K562 (cell line): ENCODE measurements at regions not wholly inside any gene's neighbourhood (a gene's known extent, or its start where the extent isn't known, plus 50 kb on each side); places are given as distances from the start of the nearest gene placed in this dataset.
A peak's percentile ranks its signal among the peaks of the same experiment; 100 is the strongest.

Source experiments
- ATAC-seq: fragments of 200-7000 bp; cut with Tn5 transposase; 3 replicates; pipeline ENCODE4 v1.9.1; 2020; ENCODE audit warnings: moderate library complexity
- BruUV-seq: library from RNA; stranded (reverse); fragments of 400-500 nt; replicated peaks from 2 replicates; lab custom pipeline; 2021; lab: Mats Ljungman, UMichigan
- CTCF ChIA-PET: fragments of 300-600 bp; formaldehyde crosslinking; extraction: SDS; loops from one replicate; lab custom pipeline; 2021; ENCODE audit warnings: low intra/inter-chr PET ratio; lab: Yijun Ruan, JAX
- POLR2A ChIA-PET: fragments of 300-600, 350-650 bp; sonication (Branson Sonifier 250); formaldehyde crosslinking; extraction: SDS; loops from one replicate; lab custom pipeline; 2021; ENCODE audit warnings: antibody characterized with exemption, inconsistent platforms; lab: Yijun Ruan, JAX
- DNase-seq, 4 experiments: peaks; one replicate each; pipeline versions ENCODE4 v3.0.0 to v3.0.0-alpha.2; 2011 to 2018; ENCODE audit warnings: low spot score in 3 of 4, mixed read lengths in 3 of 4; ENCODE audit errors: extremely low read depth in 1 of 4
- FAIRE-seq: peaks from 2 replicates; lab custom pipeline; 2011; peaks lifted over from hg19 to GRCh38; lab: Jason Lieb, UNC
- H2AFZ ChIP-seq: 2 replicates; pipeline ENCODE4 v1.6.0; 2011; ENCODE audit warnings: low read depth, low read length, control low read depth, inconsistent platforms
- H3K27ac ChIP-seq: fragments of 200-600 bp; 3 replicates; pipeline ENCODE4 v1.8.0; 2011; ENCODE audit warnings: low read depth, mild to moderate bottlenecking, control low read depth, inconsistent platforms, low read length, moderate library complexity, mixed read lengths; ENCODE audit errors: extremely low read depth
- H3K27me3 ChIP-seq, 2 experiments: fragments of 300-600 bp in 1 of 2; 2 replicates in 1 of 2; 3 replicates in 1 of 2; pipeline versions ENCODE4 v1.6.0 to v1.8.0; 2011; ENCODE audit warnings: inconsistent platforms in 2 of 2, low read length in 2 of 2, mild to moderate bottlenecking in 1 of 2, mixed read lengths in 1 of 2, moderate library complexity in 1 of 2; ENCODE audit not compliant: control insufficient read depth in 2 of 2, insufficient read depth in 2 of 2
- H3K36me3 ChIP-seq: fragments of 300-600 bp; 3 replicates; pipeline ENCODE4 v1.8.0; 2011; ENCODE audit warnings: mild to moderate bottlenecking, low read length, inconsistent platforms; ENCODE audit not compliant: control insufficient read depth, insufficient read depth
- H3K4me1 ChIP-seq, 2 experiments: fragments of 200-600 bp in 1 of 2; replicated peaks in 1 of 2; 2 replicates in 1 of 2; 3 replicates in 1 of 2; pipeline versions ENCODE4 v1.5.1 to v1.8.0; 2011; ENCODE audit warnings: inconsistent platforms in 2 of 2, low read length in 2 of 2, mild to moderate bottlenecking in 1 of 2, mixed read lengths in 1 of 2, moderate library complexity in 1 of 2; ENCODE audit not compliant: control insufficient read depth in 2 of 2, insufficient read depth in 2 of 2
- H3K4me2 ChIP-seq: 2 replicates; pipeline ENCODE4 v1.6.1; 2011; ENCODE audit warnings: low read length, control low read depth, inconsistent platforms, mixed read lengths; ENCODE audit not compliant: insufficient read depth
- H3K4me3 ChIP-seq: fragments of 200-600 bp; sonication (generic), shearing (Covaris generic); 2 replicates; pipeline ENCODE4 v1.5.1; 2016; ENCODE audit warnings: control low read depth, inconsistent platforms
- H3K79me2 ChIP-seq: fragments of 200-600 bp; 3 replicates; pipeline ENCODE4 v1.8.0; 2011; ENCODE audit warnings: low read length, inconsistent platforms; ENCODE audit not compliant: control insufficient read depth, insufficient read depth
- H3K9ac ChIP-seq, 2 experiments: 2 replicates each; pipeline versions ENCODE4 v1.6.0 to v1.6.1; 2011; ENCODE audit warnings: low read depth in 2 of 2, low read length in 2 of 2, control low read depth in 1 of 2, inconsistent platforms in 1 of 2, mild to moderate bottlenecking in 1 of 2, mixed read lengths in 1 of 2; ENCODE audit not compliant: insufficient read depth in 1 of 2
- H3K9me1 ChIP-seq: one replicate; pipeline ENCODE4 v1.6.0; 2011; ENCODE audit warnings: inconsistent platforms, mild to moderate bottlenecking, low read length, moderate library complexity; ENCODE audit not compliant: control insufficient read depth, insufficient read depth
- H3K9me3 ChIP-seq: replicated peaks from 2 replicates; pipeline ENCODE4 v1.5.1; 2011; ENCODE audit warnings: low read depth, low read length, inconsistent platforms; ENCODE audit not compliant: control insufficient read depth, insufficient read depth
- H4K20me1 ChIP-seq: replicated peaks from 2 replicates; pipeline ENCODE4 v1.6.1; 2011; ENCODE audit warnings: low read length, inconsistent platforms, mixed read lengths; ENCODE audit not compliant: control insufficient read depth, insufficient read depth
- BCOR ChIP-seq: fragments of 450-650 bp; IDR thresholded peaks from 2 replicates; pipeline ENCODE4 v1.6.1; 2016
- E2F6 ChIP-seq, 2 experiments: IDR thresholded peaks; 2 replicates each; pipeline ENCODE4 v1.6.1; 2011; ENCODE audit warnings: borderline replicate concordance in 1 of 2, control low read depth in 1 of 2, low read depth in 1 of 2, low read length in 1 of 2, mild to moderate bottlenecking in 1 of 2, mixed read lengths in 1 of 2, moderate library complexity in 1 of 2; ENCODE audit not compliant: insufficient read depth in 1 of 2, insufficient read length in 1 of 2, poor library complexity in 1 of 2, severe bottlenecking in 1 of 2; ENCODE audit errors: extremely low read depth in 1 of 2
- HDAC8 ChIP-seq: fragments of 450-650 bp; IDR thresholded peaks from 2 replicates; pipeline ENCODE4 v1.6.1; 2016; ENCODE audit warnings: mild to moderate bottlenecking, missing genetic modification characterization, moderate library complexity, missing compliant biosample characterization
- MEIS2 ChIP-seq: fragments of 450-650 bp; IDR thresholded peaks from 2 replicates; pipeline ENCODE4 v1.6.1; 2014; ENCODE audit warnings: mild to moderate bottlenecking; ENCODE audit not compliant: partially characterized antibody
- TOE1 ChIP-seq, 2 experiments: fragments of 450-650 bp in 1 of 2; sonication (generic) in 1 of 2; formaldehyde crosslinking in 1 of 2; IDR thresholded peaks; 2 replicates each; pipeline versions ENCODE4 v1.7.1 to v1.8.0; 2016 to 2022; ENCODE audit warnings: borderline replicate concordance in 2 of 2, mild to moderate bottlenecking in 2 of 2, antibody characterized with exemption in 1 of 2, inconsistent platforms in 1 of 2, low read depth in 1 of 2, missing genetic modification reagents in 1 of 2, moderate library complexity in 1 of 2
- VEZF1 ChIP-seq: fragments of 200-800 bp; sonication (Bioruptor generic); IDR thresholded peaks from 2 replicates; pipeline ENCODE4 v1.6.1; 2017; ENCODE audit warnings: missing genetic modification characterization, missing compliant biosample characterization
- ZBTB17 ChIP-seq: fragments of 450-650 bp; formaldehyde crosslinking; IDR thresholded peaks from 2 replicates; pipeline ENCODE4 v1.4.0; 2020; ENCODE audit warnings: mild to moderate bottlenecking
- ZNF140 ChIP-seq: fragments of 250-450 bp; sonication (Bioruptor Pico); IDR thresholded peaks from 2 replicates; pipeline ENCODE4 v1.8.0; 2021; ENCODE audit warnings: moderate library complexity, mild to moderate bottlenecking, inconsistent platforms
- WGBS: fragments of 100-300 bp; shearing (Covaris generic); methylation state at CpG from one replicate; pipeline ENCODE4 v1.1.6; 2016; ENCODE audit warnings: low coverage, mixed read lengths; ENCODE audit not compliant: insufficient coverage; ENCODE audit errors: missing lambda C conversion rate; 5-methylcytosine and 5-hydroxymethylcytosine counted together
- in situ Hi-C: fragments of 300-500 bp; cut with MboI; formaldehyde crosslinking; loops from 4 replicates; pipeline ENCODE4 v1.15.0; 2018; ENCODE audit warnings: inconsistent platforms, mixed read lengths
- intact Hi-C: fragments of 100-400 bp; cut with micrococcal nuclease; formaldehyde crosslinking; loops from 2 replicates; pipeline ENCODE4 v1.14.2; 2022

GRCh38 chr22:35478633-35479107 is 62.0 kb upstream of the RASD2 start:
- POLR2A ChIA-PET, result interaction anchor here (0.7 to 1.1 kb wide), 3 partner anchors 14 to 72 kb away, joined by 3 to 4 read pairs (median 3); no protein-coding TSS in a partner anchor
- FAIRE-seq (no peak), DNase-seq (no peak), ATAC-seq (no peak)
- WGBS, result 74% methylated on average over 6 of the region's 9 CpGs
- CTCF ChIA-PET, result no interaction called here
- no peaks in the 10 kb centered on the region for H3K9me1 ChIP-seq
- in situ Hi-C loops (no loop called here), intact Hi-C loops (no loop called here)
- no peaks in the 10 kb centered on the region for H3K36me3 ChIP-seq
- H3K9ac ChIP-seq, result no peak overlapping the region; a peak in 1 of 4 replicates
- no peak for TF ChIP-seq ZBTB17 (CRISPR knock-in tag)
- peak; percentile 25; the same call in 1 of the 2 replicates for TF ChIP-seq BCOR
- TF ChIP-seq HDAC8 (tag), result no peak
- no peak overlapping the region for H3K27ac ChIP-seq
- no peaks in the 10 kb centered on the region for H3K79me2 ChIP-seq
- H2AFZ ChIP-seq, result no peak overlapping the region
- H3K4me3 ChIP-seq, result no peak overlapping the region
- H4K20me1 ChIP-seq, result no peaks in the 10 kb centered on the region
- no peak overlapping the region; the same call in 1 of the 2 replicates for H3K4me2 ChIP-seq
- BruUV-seq, result no TSS peak
- H3K27me3 ChIP-seq, result no peaks in the 10 kb centered on the region; a peak in 1 of 5 replicates
- peaks cover 12 to 20% of the 10 kb centered on the region in 2 experiments for H3K4me1 ChIP-seq
- H3K9me3 ChIP-seq, result no peaks in the 10 kb centered on the region

DNA sequence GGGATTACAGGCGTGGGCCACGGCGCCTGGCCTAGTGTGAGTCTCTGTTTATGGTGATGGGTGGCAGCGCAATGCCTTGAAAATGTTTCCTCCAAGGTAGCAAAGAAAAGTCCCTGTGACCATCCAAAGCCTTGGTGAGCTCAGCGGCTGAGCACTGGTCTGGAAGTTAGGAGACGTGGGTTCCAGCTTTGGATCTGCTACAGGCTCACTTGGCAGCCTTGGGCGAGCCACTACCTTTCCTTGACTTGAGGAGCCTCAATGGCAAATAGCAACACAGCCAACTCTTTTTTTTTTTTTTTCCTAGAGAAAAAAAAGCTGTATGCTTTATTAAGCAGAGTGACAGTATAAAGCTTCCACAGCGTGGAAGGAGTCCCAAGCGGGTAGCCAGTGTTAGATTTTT is 61.3 kb upstream of the RASD2 start:
- H3K27me3 ChIP-seq, result no peaks in the 10 kb centered on the region; a peak in 1 of 5 replicates
- intact Hi-C loops, result no loop called here
- H2AFZ ChIP-seq, result no peak overlapping the region
- H3K4me3 ChIP-seq, result no peak overlapping the region
- FAIRE-seq (no peak), ATAC-seq (no peak), DNase-seq (no peak)
- H3K9ac ChIP-seq, result no peak overlapping the region
- WGBS, result 63% methylated on average over 7 of the region's 9 CpGs
- no peak overlapping the region for H3K4me2 ChIP-seq
- in situ Hi-C loops, result no loop called here
- no peaks in the 10 kb centered on the region for H4K20me1 ChIP-seq
- H3K9me3 ChIP-seq, result no peaks in the 10 kb centered on the region
- no peaks in the 10 kb centered on the region for H3K9me1 ChIP-seq
- POLR2A ChIA-PET, result interaction anchor here (0.6 kb wide), 1 partner anchor 109 kb away, joined by 3 read pairs; no protein-coding TSS in a partner anchor
- no peaks in the 10 kb centered on the region for H3K79me2 ChIP-seq
- CTCF ChIA-PET, result no interaction called here
- no TSS peak for BruUV-seq
- H3K4me1 ChIP-seq, result peaks cover 12 to 20% of the 10 kb centered on the region in 2 experiments
- H3K36me3 ChIP-seq, result no peaks in the 10 kb centered on the region
- no peak overlapping the region for H3K27ac ChIP-seq
- no peak for TF ChIP-seq VEZF1 (CRISPR knock-in tag)
- TF ChIP-seq TOE1 (IDR thresholded peaks at IDR 0.05; ENCODE audit: borderline replicate concordance), result no peak
- no peak for TF ChIP-seq TOE1 (CRISPR knock-in tag; IDR thresholded peaks at IDR 0.05; ENCODE audit: borderline replicate concordance, low read depth)
- TF ChIP-seq E2F6 (IDR thresholded peaks at IDR 0.05; ENCODE audit: borderline replicate concordance in 1 of 2, extremely low read depth in 1 of 2, insufficient read depth in 1 of 2, insufficient read length in 1 of 2, low read depth in 1 of 2, low read length in 1 of 2, poor library complexity in 1 of 2, severe bottlenecking in 1 of 2), result no peak
- no peak for TF ChIP-seq MEIS2
- TF ChIP-seq ZNF140 (CRISPR knock-in tag), result no peak
